ENCODE measurements at regions not wholly inside any gene's neighbourhood (a gene's known extent, or its start where the extent isn't known, plus 50 kb on each side); places are given as distances from the start of the nearest gene placed in this dataset.

GRCh38 chr2:236677368-236677767 lies 107.7 kb downstream of the ACKR3 start:
- TF ChIP-seq POLR2AphosphoS5 (IDR thresholded peaks at IDR 0.05) (no peak), POLR2A (IDR thresholded peaks at IDR 0.05) (no peak), EP300 (IDR thresholded peaks at IDR 0.05) (no peak)
- TF ChIP-seq, protein P1, sequence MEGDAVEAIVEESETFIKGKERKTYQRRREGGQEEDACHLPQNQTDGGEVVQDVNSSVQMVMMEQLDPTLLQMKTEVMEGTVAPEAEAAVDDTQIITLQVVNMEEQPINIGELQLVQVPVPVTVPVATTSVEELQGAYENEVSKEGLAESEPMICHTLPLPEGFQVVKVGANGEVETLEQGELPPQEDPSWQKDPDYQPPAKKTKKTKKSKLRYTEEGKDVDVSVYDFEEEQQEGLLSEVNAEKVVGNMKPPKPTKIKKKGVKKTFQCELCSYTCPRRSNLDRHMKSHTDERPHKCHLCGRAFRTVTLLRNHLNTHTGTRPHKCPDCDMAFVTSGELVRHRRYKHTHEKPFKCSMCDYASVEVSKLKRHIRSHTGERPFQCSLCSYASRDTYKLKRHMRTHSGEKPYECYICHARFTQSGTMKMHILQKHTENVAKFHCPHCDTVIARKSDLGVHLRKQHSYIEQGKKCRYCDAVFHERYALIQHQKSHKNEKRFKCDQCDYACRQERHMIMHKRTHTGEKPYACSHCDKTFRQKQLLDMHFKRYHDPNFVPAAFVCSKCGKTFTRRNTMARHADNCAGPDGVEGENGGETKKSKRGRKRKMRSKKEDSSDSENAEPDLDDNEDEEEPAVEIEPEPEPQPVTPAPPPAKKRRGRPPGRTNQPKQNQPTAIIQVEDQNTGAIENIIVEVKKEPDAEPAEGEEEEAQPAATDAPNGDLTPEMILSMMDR (IDR thresholded peaks at IDR 0.05), result no peak
